Hepatocyte (in vitro differentiated cells): ENCODE measurements at regions not wholly inside any gene's neighbourhood (a gene's known extent, or its start where the extent isn't known, plus 50 kb on each side); places are given as distances from the start of the nearest gene placed in this dataset.

ENCODE experiments used
- DNase-seq: peaks from one replicate; pipeline ENCODE4 v3.0.0-alpha.2; 2016; ENCODE audit warnings: low spot score
- H2AFZ ChIP-seq: fragments of 200-600 bp; sonication (generic); 2 replicates; pipeline ENCODE4 v1.6.0; 2016; ENCODE audit warnings: antibody characterized with exemption, mild to moderate bottlenecking
- H3K27ac ChIP-seq: fragments of 200-600 bp; sonication (generic); 2 replicates; pipeline ENCODE4 v1.5.1; 2016; ENCODE audit warnings: mild to moderate bottlenecking
- H3K27me3 ChIP-seq: fragments of 200-600 bp; sonication (generic); 2 replicates; pipeline ENCODE4 v1.6.1; 2016
- H3K36me3 ChIP-seq: fragments of 200-600 bp; sonication (generic); replicated peaks from 2 replicates; pipeline ENCODE4 v1.5.1; 2016; ENCODE audit warnings: low read depth; ENCODE audit not compliant: insufficient read depth
- H3K4me1 ChIP-seq: fragments of 200-600 bp; sonication (generic); 2 replicates; pipeline ENCODE4 v1.5.1; 2016; ENCODE audit warnings: mild to moderate bottlenecking, moderate library complexity; ENCODE audit not compliant: insufficient read depth
- H3K4me2 ChIP-seq: fragments of 200-600 bp; sonication (generic); 2 replicates; pipeline ENCODE4 v1.6.0; 2016
- H3K4me3 ChIP-seq: fragments of 200-600 bp; sonication (generic); 2 replicates; pipeline ENCODE4 v1.5.1; 2016; ENCODE audit warnings: mild to moderate bottlenecking
- H3K79me2 ChIP-seq: fragments of 200-600 bp; sonication (generic); 2 replicates; pipeline ENCODE4 v1.6.0; 2017; ENCODE audit warnings: mild to moderate bottlenecking
- H3K9me2 ChIP-seq: fragments of 200-600 bp; sonication (generic); replicated peaks from 2 replicates; pipeline ENCODE4 v1.6.0; 2017; ENCODE audit warnings: mild to moderate bottlenecking; ENCODE audit not compliant: insufficient read depth
- H3K9me3 ChIP-seq: fragments of 200-600 bp; sonication (generic); 2 replicates; pipeline ENCODE4 v1.5.1; 2016; ENCODE audit warnings: low read depth, mild to moderate bottlenecking
- H4K20me1 ChIP-seq: fragments of 200-600 bp; sonication (generic); 2 replicates; pipeline ENCODE4 v1.6.0; 2016; ENCODE audit warnings: mild to moderate bottlenecking; ENCODE audit not compliant: insufficient read depth, poor library complexity, severe bottlenecking
- CTCF ChIP-seq: fragments of 200-600 bp; sonication (generic); IDR thresholded peaks from 2 replicates; pipeline ENCODE4 v1.5.1; 2016; ENCODE audit warnings: antibody characterized with exemption, mild to moderate bottlenecking; ENCODE audit not compliant: poor library complexity
- EZH2 ChIP-seq: fragments of 200-600 bp; sonication (generic); IDR thresholded peaks from 2 replicates; pipeline ENCODE4 v1.6.1; 2016; ENCODE audit warnings: antibody characterized with exemption, mild to moderate bottlenecking, borderline replicate concordance
- EZH2phosphoT487 ChIP-seq: fragments of 200-600 bp; sonication (generic); IDR thresholded peaks from one replicate; pipeline ENCODE4 v1.6.1; 2018; ENCODE audit warnings: antibody characterized with exemption, mild to moderate bottlenecking, low read depth, moderate library complexity; ENCODE audit not compliant: unreplicated experiment, severe bottlenecking
- WGBS: methylation state at CpG from one replicate; pipeline ENCODE4 v1.1.6; 2016; ENCODE audit warnings: low lambda C conversion rate; ENCODE audit errors: missing lambda C conversion rate; 5-methylcytosine and 5-hydroxymethylcytosine counted together

DNA sequence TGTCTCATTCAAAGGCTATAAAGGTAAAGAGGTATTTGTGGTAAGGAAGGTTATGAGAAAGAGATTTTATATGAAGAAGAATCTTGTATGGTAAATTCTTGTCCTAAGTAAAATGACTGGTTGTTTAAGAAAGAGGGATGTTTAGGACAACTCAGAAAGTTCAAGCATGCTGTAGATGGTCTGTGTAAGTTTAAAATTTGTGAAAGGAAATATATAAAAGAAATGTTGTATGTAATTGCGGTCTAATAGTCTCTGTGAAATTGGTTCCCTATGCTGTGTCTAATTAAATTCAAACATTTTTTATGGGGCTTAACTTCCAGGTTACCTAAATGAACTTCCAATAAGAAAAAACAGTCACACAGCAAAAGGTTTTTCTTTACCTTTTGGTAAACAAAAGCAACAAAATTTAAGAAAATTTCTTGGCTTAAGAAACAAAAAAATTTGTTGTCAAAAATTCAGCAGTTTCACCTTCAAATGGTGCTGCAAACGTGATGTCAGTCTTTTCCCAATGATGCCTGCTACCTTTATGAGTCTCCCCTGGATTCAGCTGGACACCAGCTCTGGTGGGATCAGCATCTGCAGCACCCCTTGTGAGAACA is 83.0 kb upstream of the FCN1 start:
- H3K79me2 ChIP-seq: no peaks in the 10 kb centered on the region
- H3K4me3 ChIP-seq: no peak overlapping the region
- TF ChIP-seq EZH2phosphoT487 (no peak), CTCF (no peak), EZH2 (no peak)
- no peaks in the 10 kb centered on the region for H3K4me1 ChIP-seq
- no peaks in the 10 kb centered on the region for H4K20me1 ChIP-seq
- H3K4me2 ChIP-seq: no peak overlapping the region
- H3K9me3 ChIP-seq: peaks cover 5% of the 10 kb centered on the region
- H3K27ac ChIP-seq: no peak overlapping the region
- 38% methylated on average over 2 of the region's 2 CpGs for WGBS
- H3K9me2 ChIP-seq: no peaks in the 10 kb centered on the region
- DNase-seq: no peak
- no peak overlapping the region for H2AFZ ChIP-seq
- H3K36me3 ChIP-seq: no peaks in the 10 kb centered on the region
- H3K27me3 ChIP-seq: no peaks in the 10 kb centered on the region

DNA sequence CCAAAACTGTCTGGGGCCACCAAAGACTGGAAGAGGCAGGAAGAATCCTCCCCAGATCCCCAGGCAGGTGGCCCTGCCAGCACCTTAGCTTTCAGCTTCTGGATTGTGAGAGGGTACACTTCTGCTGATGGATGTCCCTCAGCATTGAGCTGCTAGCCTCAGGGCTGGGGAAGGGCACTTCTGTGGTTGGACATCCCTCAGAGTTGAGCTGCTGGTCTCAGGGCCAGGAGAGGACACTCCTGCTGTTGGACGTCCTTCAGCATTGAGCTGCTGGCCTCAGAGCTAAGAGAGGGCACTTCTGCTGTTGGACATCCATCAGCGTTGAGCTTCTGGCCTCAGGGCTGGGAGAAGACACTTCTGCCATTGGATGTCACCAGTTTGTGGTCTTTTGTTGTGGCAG is 83.8 kb upstream of the FCN1 start:
- no peaks in the 10 kb centered on the region for H3K27me3 ChIP-seq
- WGBS: 74% methylated on average over 2 of the region's 2 CpGs
- no peak for TF ChIP-seq EZH2phosphoT487
- no peak for TF ChIP-seq CTCF
- no peak for TF ChIP-seq EZH2
- H3K9me3 ChIP-seq: peaks cover 5% of the 10 kb centered on the region
- H3K4me1 ChIP-seq: no peaks in the 10 kb centered on the region
- DNase-seq: no peak
- H3K79me2 ChIP-seq: no peaks in the 10 kb centered on the region
- H3K4me2 ChIP-seq: no peak overlapping the region
- H3K9me2 ChIP-seq: no peaks in the 10 kb centered on the region
- no peak overlapping the region for H3K4me3 ChIP-seq
- H3K36me3 ChIP-seq: no peaks in the 10 kb centered on the region
- H3K27ac ChIP-seq: no peak overlapping the region
- H2AFZ ChIP-seq: no peak overlapping the region
- H4K20me1 ChIP-seq: no peaks in the 10 kb centered on the region

GRCh38 chr9:135002336-135002735 is 84.6 kb upstream of the FCN1 start:
- no peaks in the 10 kb centered on the region for H3K27me3 ChIP-seq
- 88% methylated on average over 6 of the region's 6 CpGs for WGBS
- no peaks in the 10 kb centered on the region for H4K20me1 ChIP-seq
- H3K79me2 ChIP-seq: no peaks in the 10 kb centered on the region
- no peaks in the 10 kb centered on the region for H3K4me1 ChIP-seq
- no peak overlapping the region for H3K4me3 ChIP-seq
- H3K9me3 ChIP-seq: peaks cover 5% of the 10 kb centered on the region
- DNase-seq: no peak
- H3K9me2 ChIP-seq: no peaks in the 10 kb centered on the region
- H2AFZ ChIP-seq: no peak overlapping the region
- TF ChIP-seq CTCF (no peak), EZH2 (no peak), EZH2phosphoT487 (no peak)
- H3K27ac ChIP-seq: no peak overlapping the region
- H3K4me2 ChIP-seq: no peak overlapping the region
- H3K36me3 ChIP-seq: no peaks in the 10 kb centered on the region
